ENCODE measurements at regions not wholly inside any gene's neighbourhood (a gene's known extent, or its start where the extent isn't known, plus 50 kb on each side); places are given as distances from the start of the nearest gene placed in this dataset.

DNA sequence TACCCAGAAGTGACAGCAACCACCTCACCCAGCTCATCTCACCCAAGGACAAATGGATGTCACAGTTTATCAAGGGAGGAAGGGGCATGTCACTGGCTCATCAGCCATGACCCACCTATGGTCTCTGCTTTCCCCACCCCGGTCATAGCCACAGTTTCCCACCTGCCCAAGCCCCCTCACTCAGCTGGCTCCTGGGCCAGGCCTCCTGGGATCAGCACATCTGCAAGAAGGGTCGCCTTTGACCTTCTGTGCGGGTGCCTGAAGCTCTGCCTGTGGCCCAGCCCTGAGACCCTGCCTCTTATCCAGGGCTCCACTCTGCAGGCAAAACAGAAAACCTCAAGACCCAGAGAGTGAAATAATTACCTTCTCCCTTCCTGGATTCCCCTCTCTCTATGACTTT lies 236.4 kb downstream of the BUD13 start:
- TF ChIP-seq POLR2AphosphoS5 (IDR thresholded peaks at IDR 0.05; ENCODE audit: low read depth, low read length), result no peak
- TF ChIP-seq, protein P1, sequence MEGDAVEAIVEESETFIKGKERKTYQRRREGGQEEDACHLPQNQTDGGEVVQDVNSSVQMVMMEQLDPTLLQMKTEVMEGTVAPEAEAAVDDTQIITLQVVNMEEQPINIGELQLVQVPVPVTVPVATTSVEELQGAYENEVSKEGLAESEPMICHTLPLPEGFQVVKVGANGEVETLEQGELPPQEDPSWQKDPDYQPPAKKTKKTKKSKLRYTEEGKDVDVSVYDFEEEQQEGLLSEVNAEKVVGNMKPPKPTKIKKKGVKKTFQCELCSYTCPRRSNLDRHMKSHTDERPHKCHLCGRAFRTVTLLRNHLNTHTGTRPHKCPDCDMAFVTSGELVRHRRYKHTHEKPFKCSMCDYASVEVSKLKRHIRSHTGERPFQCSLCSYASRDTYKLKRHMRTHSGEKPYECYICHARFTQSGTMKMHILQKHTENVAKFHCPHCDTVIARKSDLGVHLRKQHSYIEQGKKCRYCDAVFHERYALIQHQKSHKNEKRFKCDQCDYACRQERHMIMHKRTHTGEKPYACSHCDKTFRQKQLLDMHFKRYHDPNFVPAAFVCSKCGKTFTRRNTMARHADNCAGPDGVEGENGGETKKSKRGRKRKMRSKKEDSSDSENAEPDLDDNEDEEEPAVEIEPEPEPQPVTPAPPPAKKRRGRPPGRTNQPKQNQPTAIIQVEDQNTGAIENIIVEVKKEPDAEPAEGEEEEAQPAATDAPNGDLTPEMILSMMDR (IDR thresholded peaks at IDR 0.05), result no peak

Data from SK-N-SH (cell line).